Mesendoderm (in vitro differentiated cells): ENCODE measurements at regions not wholly inside any gene's neighbourhood (a gene's known extent, or its start where the extent isn't known, plus 50 kb on each side); places are given as distances from the start of the nearest gene placed in this dataset.

Experiments
- DNase-seq: peaks from one replicate; pipeline ENCODE4 v3.0.0; 2013
- H2AK5ac ChIP-seq: 2 replicates; pipeline ENCODE4 v1.6.1; 2013; ENCODE audit warnings: low read length, inconsistent platforms
- H2BK120ac ChIP-seq: 2 replicates; pipeline ENCODE4 v1.6.1; 2013; ENCODE audit warnings: low read depth, mild to moderate bottlenecking, low read length, moderate library complexity, mixed read lengths
- H2BK15ac ChIP-seq: replicated peaks from 2 replicates; pipeline ENCODE4 v1.6.1; 2013; ENCODE audit warnings: low read depth, mild to moderate bottlenecking, moderate library complexity
- H2BK5ac ChIP-seq: 2 replicates; pipeline ENCODE4 v1.6.1; 2013; ENCODE audit warnings: low read length, inconsistent platforms
- H3K18ac ChIP-seq: 2 replicates; pipeline ENCODE4 v1.6.1; 2013; ENCODE audit warnings: mild to moderate bottlenecking, low read length, mixed read lengths
- H3K23ac ChIP-seq: one replicate; pipeline ENCODE4 v1.6.1; 2013; ENCODE audit warnings: low read length
- H3K27ac ChIP-seq: 2 replicates; pipeline ENCODE4 v1.5.1; 2013; ENCODE audit warnings: low read depth, mild to moderate bottlenecking, inconsistent platforms, low read length, moderate library complexity
- H3K27me3 ChIP-seq: 2 replicates; pipeline ENCODE4 v1.6.1; 2013; ENCODE audit warnings: low read length, control low read depth, mild to moderate bottlenecking, inconsistent platforms; ENCODE audit not compliant: insufficient read depth, poor library complexity
- H3K36me3 ChIP-seq: 2 replicates; pipeline ENCODE4 v1.6.1; 2013; ENCODE audit warnings: low read length, inconsistent platforms; ENCODE audit not compliant: control insufficient read depth, insufficient read depth
- H3K4ac ChIP-seq: one replicate; pipeline ENCODE4 v1.6.1; 2013; ENCODE audit warnings: low read depth, mild to moderate bottlenecking, low read length, moderate library complexity
- H3K4me1 ChIP-seq: 2 replicates; pipeline ENCODE4 v1.6.1; 2013; ENCODE audit warnings: low read depth, low read length, inconsistent platforms; ENCODE audit not compliant: control insufficient read depth
- H3K4me2 ChIP-seq: 2 replicates; pipeline ENCODE4 v1.6.1; 2013; ENCODE audit warnings: low read length
- H3K4me3 ChIP-seq: 2 replicates; pipeline ENCODE4 v1.5.1; 2013; ENCODE audit warnings: mild to moderate bottlenecking, low read length
- H3K56ac ChIP-seq: one replicate; pipeline ENCODE4 v1.6.1; 2013; ENCODE audit warnings: low read length
- H3K79me1 ChIP-seq: 2 replicates; pipeline ENCODE4 v1.6.1; 2013; ENCODE audit warnings: low read length, inconsistent platforms
- H3K79me2 ChIP-seq: 2 replicates; pipeline ENCODE4 v1.6.1; 2013; ENCODE audit warnings: mild to moderate bottlenecking, low read length; ENCODE audit not compliant: control insufficient read depth, insufficient read depth
- H3K9ac ChIP-seq: 2 replicates; pipeline ENCODE4 v1.6.1; 2013; ENCODE audit warnings: low read length, inconsistent platforms
- H4K5ac ChIP-seq: one replicate; pipeline ENCODE4 v1.6.1; 2013; ENCODE audit warnings: low read length
- H4K8ac ChIP-seq: one replicate; pipeline ENCODE4 v1.6.1; 2013; ENCODE audit warnings: low read depth, mild to moderate bottlenecking, control low read depth, low read length, moderate library complexity
- WGBS: extraction: QIAGEN DNeasy Blood & Tissue Kit; methylation state at CpG from one replicate; pipeline ENCODE4 v1.1.7; 2013; ENCODE audit warnings: low lambda C conversion rate, missing lambda C conversion rate; ENCODE audit not compliant: insufficient coverage; ENCODE audit errors: extremely low coverage; 5-methylcytosine and 5-hydroxymethylcytosine counted together

GRCh38 chr6:113170454-113170853 is 686.7 kb upstream of the MARCKS start:
- Histone ChIP-seq H3K4me3 (no peak overlapping the region), H3K4me1 (no peaks in the 10 kb centered on the region), H3K23ac (no peak overlapping the region), H2AK5ac (no peak overlapping the region), H3K9ac (no peak overlapping the region), H3K27me3 (no peaks in the 10 kb centered on the region), H3K4me2 (no peak overlapping the region), H2BK120ac (no peak overlapping the region), H3K27ac (no peak overlapping the region), H2BK15ac (no peak overlapping the region), H2BK5ac (no peak overlapping the region), H4K8ac (no peak overlapping the region), H3K79me2 (no peaks in the 10 kb centered on the region), H3K4ac (no peak overlapping the region), H3K18ac (no peak overlapping the region), H3K56ac (no peak overlapping the region), H4K5ac (no peak overlapping the region), H3K36me3 (no peaks in the 10 kb centered on the region), H3K79me1 (no peaks in the 10 kb centered on the region)
- no peak for DNase-seq
- no CpG with 5 or more reads among the region's 1 CpG for WGBS

GRCh38 chr6:113171882-113172281 is 685.3 kb upstream of the MARCKS start:
- Histone ChIP-seq H2BK5ac (no peak overlapping the region), H4K8ac (no peak overlapping the region), H3K4me2 (no peak overlapping the region), H3K9ac (no peak overlapping the region), H3K4me3 (no peak overlapping the region), H3K27me3 (no peaks in the 10 kb centered on the region), H3K79me1 (no peaks in the 10 kb centered on the region), H3K4ac (no peak overlapping the region), H2BK120ac (no peak overlapping the region), H3K18ac (no peak overlapping the region), H3K79me2 (no peaks in the 10 kb centered on the region), H3K23ac (no peak overlapping the region), H3K27ac (no peak overlapping the region), H3K36me3 (no peaks in the 10 kb centered on the region), H3K56ac (no peak overlapping the region), H4K5ac (no peak overlapping the region), H2AK5ac (no peak overlapping the region), H2BK15ac (no peak overlapping the region), H3K4me1 (no peaks in the 10 kb centered on the region)
- no CpG with 5 or more reads among the region's 3 CpGs for WGBS
- DNase-seq: no peak

GRCh38 chr6:113172531-113172966 is 684.6 kb upstream of the MARCKS start:
- H3K56ac ChIP-seq: no peak overlapping the region
- H3K23ac ChIP-seq: no peak overlapping the region
- no peak overlapping the region for H3K18ac ChIP-seq
- no peak overlapping the region for H2AK5ac ChIP-seq
- H2BK120ac ChIP-seq: no peak overlapping the region
- no peak overlapping the region for H3K27ac ChIP-seq
- no peak overlapping the region for H3K9ac ChIP-seq
- DNase-seq: no peak
- H3K79me1 ChIP-seq: no peaks in the 10 kb centered on the region
- H3K4ac ChIP-seq: no peak overlapping the region
- no peaks in the 10 kb centered on the region for H3K4me1 ChIP-seq
- H3K4me2 ChIP-seq: no peak overlapping the region
- H3K79me2 ChIP-seq: no peaks in the 10 kb centered on the region
- no CpG with 5 or more reads among the region's 2 CpGs for WGBS
- no peaks in the 10 kb centered on the region for H3K36me3 ChIP-seq
- H3K27me3 ChIP-seq: no peaks in the 10 kb centered on the region
- H2BK5ac ChIP-seq: no peak overlapping the region
- H4K5ac ChIP-seq: no peak overlapping the region
- no peak overlapping the region for H2BK15ac ChIP-seq
- no peak overlapping the region for H3K4me3 ChIP-seq
- no peak overlapping the region for H4K8ac ChIP-seq

- H4K8ac ChIP-seq: no peak overlapping the region
- DNase-seq: no peak
- H2BK15ac ChIP-seq: no peak overlapping the region
- no peak overlapping the region for H3K23ac ChIP-seq
- no peak overlapping the region for H3K27ac ChIP-seq
- no peak overlapping the region for H3K9ac ChIP-seq
- H3K4ac ChIP-seq: no peak overlapping the region
- H3K4me3 ChIP-seq: no peak overlapping the region
- no peaks in the 10 kb centered on the region for H3K4me1 ChIP-seq
- no peak overlapping the region for H3K18ac ChIP-seq
- H4K5ac ChIP-seq: no peak overlapping the region
- no peak overlapping the region for H3K4me2 ChIP-seq
- H3K79me1 ChIP-seq: no peaks in the 10 kb centered on the region
- no peak overlapping the region for H2BK5ac ChIP-seq
- no peak overlapping the region for H3K56ac ChIP-seq
- no peaks in the 10 kb centered on the region for H3K79me2 ChIP-seq
- H2AK5ac ChIP-seq: no peak overlapping the region
- H3K36me3 ChIP-seq: no peaks in the 10 kb centered on the region
- no peaks in the 10 kb centered on the region for H3K27me3 ChIP-seq
- no peak overlapping the region for H2BK120ac ChIP-seq
Measured at GRCh38 chr6:113178349-113178748, 678.8 kb upstream of the MARCKS start.

- no CpG with 5 or more reads among the region's 3 CpGs for WGBS
Measured at GRCh38 chr6:113181164-113181563, 676.0 kb upstream of the MARCKS start.

GRCh38 chr6:113182370-113183141 is 674.6 kb upstream of the MARCKS start:
- peak; percentile 49 for DNase-seq
- Histone ChIP-seq H3K27me3 (no peaks in the 10 kb centered on the region), H4K5ac (no peak overlapping the region), H3K4me3 (no peak overlapping the region), H4K8ac (no peak overlapping the region), H3K36me3 (no peaks in the 10 kb centered on the region), H3K18ac (no peak overlapping the region), H3K4me2 (no peak overlapping the region), H2AK5ac (no peak overlapping the region), H2BK5ac (no peak overlapping the region), H2BK120ac (no peak overlapping the region), H3K4me1 (no peaks in the 10 kb centered on the region), H3K79me1 (no peaks in the 10 kb centered on the region), H3K23ac (no peak overlapping the region), H3K56ac (no peak overlapping the region), H3K4ac (no peak overlapping the region), H3K79me2 (no peaks in the 10 kb centered on the region), H3K27ac (no peak overlapping the region), H3K9ac (no peak overlapping the region), H2BK15ac (no peak overlapping the region)
- no CpG with 5 or more reads among the region's 3 CpGs for WGBS

More at GRCh38 chr6:113181164-113181563, 676.0 kb upstream of the MARCKS start:
- Histone ChIP-seq H2AK5ac (no peak overlapping the region), H3K4me2 (no peak overlapping the region), H2BK5ac (no peak overlapping the region), H3K27ac (no peak overlapping the region), H3K27me3 (no peaks in the 10 kb centered on the region), H3K56ac (no peak overlapping the region), H3K4ac (no peak overlapping the region), H3K4me1 (no peaks in the 10 kb centered on the region), H2BK15ac (no peak overlapping the region), H3K23ac (no peak overlapping the region), H3K18ac (no peak overlapping the region), H3K79me1 (no peaks in the 10 kb centered on the region), H4K5ac (no peak overlapping the region), H3K36me3 (no peaks in the 10 kb centered on the region), H3K79me2 (no peaks in the 10 kb centered on the region), H3K4me3 (no peak overlapping the region), H4K8ac (no peak overlapping the region), H3K9ac (no peak overlapping the region), H2BK120ac (no peak overlapping the region)
- no peak for DNase-seq
